GM21447 (cell line): ENCODE measurements at regions not wholly inside any gene's neighbourhood (a gene's known extent, or its start where the extent isn't known, plus 50 kb on each side); places are given as distances from the start of the nearest gene placed in this dataset.
"Not testable (repeated sequence)": the region's sequence is repeated elsewhere in the genome, so short reads cannot be mapped to it uniquely, and the experiment has no call there.

Source experiments
- ATAC-seq: cut with Tn5 transposase; IDR thresholded peaks from one replicate; pipeline ENCODE4 v1.9.1; 2021; ENCODE audit not compliant: unreplicated experiment

GRCh38 chr1:146376708-146377496, 148.1 kb upstream of the NOTCH2NLA start:
- peak; percentile 88 for ATAC-seq

- ATAC-seq = peak; percentile 60
These were observed 147.5 kb upstream of the NOTCH2NLA start for GRCh38 chr1:146376309-146376707.

GRCh38 chr1:146375108-146375507, 146.3 kb upstream of the NOTCH2NLA start:
- not testable (repeated sequence) for ATAC-seq

- ATAC-seq = not testable (repeated sequence)
These were observed 141.1 kb upstream of the NOTCH2NLA start for GRCh38 chr1:146369940-146370339.

- ATAC-seq = not testable (repeated sequence)
These were observed 126.6 kb upstream of the NOTCH2NLA start for GRCh38 chr1:146355373-146355772.

GRCh38 chr1:146326863-146327262, 98.0 kb upstream of the NOTCH2NLA start:
- not testable (repeated sequence) for ATAC-seq

GRCh38 chr1:146324463-146324862, 95.6 kb upstream of the NOTCH2NLA start:
- not testable (repeated sequence) for ATAC-seq

GRCh38 chr1:146323302-146323701, 94.5 kb upstream of the NOTCH2NLA start:
- ATAC-seq = not testable (repeated sequence)

- not testable (repeated sequence) for ATAC-seq
These were observed 94.1 kb upstream of the NOTCH2NLA start for GRCh38 chr1:146322893-146323292.

GRCh38 chr1:146318715-146319114, 89.9 kb upstream of the NOTCH2NLA start:
- ATAC-seq = not testable (repeated sequence)

GRCh38 chr1:146317785-146318184, 89.0 kb upstream of the NOTCH2NLA start:
- ATAC-seq = not testable (repeated sequence)

- not testable (repeated sequence) for ATAC-seq
These were observed 85.8 kb upstream of the NOTCH2NLA start for GRCh38 chr1:146314449-146315246.

- not testable (repeated sequence) for ATAC-seq
These were observed 81.8 kb upstream of the NOTCH2NLA start for GRCh38 chr1:146310579-146310978.

GRCh38 chr1:146309427-146309826, 80.6 kb upstream of the NOTCH2NLA start:
- not testable (repeated sequence) for ATAC-seq

- not testable (repeated sequence) for ATAC-seq
These were observed 80.1 kb upstream of the NOTCH2NLA start for GRCh38 chr1:146308892-146309291.

GRCh38 chr1:146308152-146308551, 79.3 kb upstream of the NOTCH2NLA start:
- ATAC-seq = not testable (repeated sequence)

GRCh38 chr1:146307632-146308031, 78.8 kb upstream of the NOTCH2NLA start:
- peak; percentile 96 for ATAC-seq

GRCh38 chr1:146306651-146307050, 77.8 kb upstream of the NOTCH2NLA start:
- not testable (repeated sequence) for ATAC-seq

GRCh38 chr1:146305442-146305841, 76.6 kb upstream of the NOTCH2NLA start:
- ATAC-seq = not testable (repeated sequence)

- ATAC-seq = peak; percentile 95
These were observed 69.7 kb upstream of the NOTCH2NLA start for GRCh38 chr1:146298575-146298897.

- peak; percentile 36 for ATAC-seq
These were observed 69.2 kb upstream of the NOTCH2NLA start for GRCh38 chr1:146297781-146298574.
